Fibroblast of skin of back (primary cell): ENCODE measurements at regions not wholly inside any gene's neighbourhood (a gene's known extent, or its start where the extent isn't known, plus 50 kb on each side); places are given as distances from the start of the nearest gene placed in this dataset.

Experiments used
- DNase-seq: peaks from one replicate; pipeline ENCODE4 v3.0.0-alpha.2; 2013

DNA sequence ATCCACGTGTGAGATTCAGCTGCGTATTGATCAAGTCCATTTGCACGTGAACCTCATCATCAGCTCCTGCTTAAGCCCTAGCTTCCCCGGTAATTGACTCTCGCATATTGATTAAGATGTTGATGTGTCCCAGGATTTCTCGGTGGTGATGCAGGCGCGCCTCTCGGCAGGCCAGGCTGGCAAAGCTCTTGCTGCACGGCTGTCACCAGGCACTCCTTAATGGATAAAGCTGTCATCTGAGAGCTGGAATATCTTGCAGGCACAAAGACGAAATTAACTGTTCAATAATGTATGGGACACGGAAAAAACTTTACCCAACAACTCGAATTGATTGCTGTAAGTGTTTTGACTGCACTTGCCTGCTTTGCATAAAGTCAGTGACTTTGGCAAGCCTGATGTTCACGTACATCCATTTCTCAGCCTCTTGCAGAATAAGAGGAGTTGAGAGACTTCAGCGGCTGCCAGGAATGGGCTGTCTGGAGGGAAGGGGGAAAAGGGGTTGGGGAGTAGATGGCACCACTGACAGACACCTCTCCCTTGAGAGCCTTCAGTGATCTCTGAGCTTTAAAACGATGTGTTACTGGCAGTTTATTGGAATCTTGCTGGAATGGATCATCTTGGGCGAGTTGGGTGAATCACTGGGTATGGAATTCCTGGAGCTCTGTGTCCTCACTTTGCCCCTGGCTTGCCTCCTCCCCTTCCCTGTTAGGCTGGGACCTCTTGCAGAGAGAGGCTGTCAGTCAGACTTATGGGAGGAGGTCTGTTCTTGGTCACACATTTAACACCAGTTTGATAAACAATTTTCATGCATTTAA is 650.3 kb downstream of the CCDC171 start:
- peak; percentile 99 for DNase-seq

DNA sequence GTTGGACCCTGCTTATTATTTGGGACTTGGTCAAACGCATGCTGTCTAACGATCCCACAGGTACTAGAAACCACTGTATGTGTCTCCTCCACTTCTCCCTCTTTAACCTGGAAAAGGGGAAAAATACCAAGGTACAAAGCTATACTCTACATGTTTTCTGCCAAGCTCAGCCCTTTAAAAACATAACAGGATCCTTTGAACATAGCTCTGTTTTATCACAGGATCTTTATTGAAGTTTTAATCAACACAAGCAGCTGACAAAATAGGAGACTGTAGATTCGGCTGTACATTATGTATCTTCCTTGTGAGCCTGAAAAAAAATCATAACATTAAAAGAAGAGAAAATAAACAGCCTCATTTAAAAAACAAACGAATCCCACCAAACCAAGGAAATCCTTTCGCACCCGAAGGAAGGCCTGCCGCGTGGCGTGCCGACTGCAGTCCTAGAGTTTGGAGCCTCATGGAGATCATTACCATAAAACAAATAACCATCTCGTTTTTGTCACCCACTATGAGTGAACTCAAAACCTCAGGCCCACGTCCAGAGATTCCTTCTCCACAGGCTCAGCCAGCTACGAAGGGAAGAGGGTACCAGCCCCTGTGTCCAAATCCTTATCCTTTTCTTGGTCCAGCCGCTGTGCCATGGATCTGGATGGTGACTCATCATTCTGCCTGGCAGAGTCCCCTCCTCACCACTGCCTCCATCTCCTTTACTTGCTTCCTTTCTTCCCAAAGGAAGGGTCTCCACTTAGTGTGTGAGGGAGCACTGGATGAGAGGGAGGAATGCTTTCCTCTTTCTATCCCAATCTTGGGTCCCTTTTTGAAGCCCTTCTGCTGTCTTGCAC is 651.1 kb downstream of the CCDC171 start:
- no peak for DNase-seq

DNA sequence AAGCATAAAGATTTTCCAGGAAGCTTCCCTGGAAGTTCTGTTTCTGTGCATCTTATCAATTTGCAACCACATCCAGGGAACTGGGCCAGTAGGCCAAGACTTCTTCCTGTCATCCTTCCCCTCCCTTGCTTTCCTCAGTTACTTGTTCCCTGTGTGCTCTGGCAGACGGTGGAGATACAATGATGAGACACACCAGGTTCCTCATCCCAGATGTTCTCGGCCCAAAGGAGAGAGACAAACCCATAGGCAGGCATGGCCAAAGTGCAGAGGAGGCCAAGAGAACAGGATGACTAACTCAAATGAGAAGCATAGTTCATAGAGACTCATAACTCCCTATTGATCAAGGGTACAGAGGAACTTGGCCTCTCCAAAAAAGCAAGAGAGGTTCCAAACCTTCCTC is 652.6 kb downstream of the CCDC171 start:
- no peak for DNase-seq

DNA sequence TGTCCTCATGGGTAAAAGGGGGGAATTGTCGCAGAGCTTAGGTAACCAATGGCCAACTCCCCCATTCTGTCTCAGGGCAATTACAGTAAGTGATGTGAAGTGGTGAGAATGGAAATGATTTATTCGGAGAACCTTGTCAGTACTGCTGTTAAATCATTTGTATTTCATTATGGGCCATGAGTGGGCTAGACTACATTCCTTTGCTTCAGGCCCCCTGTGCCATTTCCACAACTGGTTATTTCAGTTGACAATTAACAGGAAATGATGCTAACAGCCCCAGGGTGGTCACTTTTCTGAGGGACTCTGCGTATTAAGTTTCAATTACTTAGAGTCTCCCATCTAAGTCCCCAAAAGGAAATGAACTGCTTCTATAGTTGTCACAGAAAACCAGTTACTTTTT is 653.7 kb downstream of the CCDC171 start:
- DNase-seq: no peak

DNA sequence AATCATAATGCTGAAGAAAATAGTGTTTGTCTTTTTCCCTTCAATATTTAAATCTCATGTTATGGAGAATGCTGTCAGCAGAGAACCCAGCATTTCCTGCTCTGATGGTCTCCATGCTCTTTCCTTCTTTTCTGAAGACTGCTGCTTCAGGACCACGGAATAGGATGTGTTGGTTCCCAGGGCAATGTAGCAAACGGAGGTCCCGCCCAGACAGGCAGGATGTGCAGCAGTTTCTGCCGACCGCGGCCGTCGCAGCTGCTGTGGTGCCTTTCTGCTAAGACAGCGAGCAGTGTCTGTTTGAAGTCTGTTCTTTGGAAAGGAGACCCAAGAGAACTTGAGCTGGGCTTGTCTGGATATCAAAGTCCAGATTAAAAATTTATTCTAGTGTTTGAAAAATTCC is 654.3 kb downstream of the CCDC171 start:
- DNase-seq: peak; percentile 77

DNA sequence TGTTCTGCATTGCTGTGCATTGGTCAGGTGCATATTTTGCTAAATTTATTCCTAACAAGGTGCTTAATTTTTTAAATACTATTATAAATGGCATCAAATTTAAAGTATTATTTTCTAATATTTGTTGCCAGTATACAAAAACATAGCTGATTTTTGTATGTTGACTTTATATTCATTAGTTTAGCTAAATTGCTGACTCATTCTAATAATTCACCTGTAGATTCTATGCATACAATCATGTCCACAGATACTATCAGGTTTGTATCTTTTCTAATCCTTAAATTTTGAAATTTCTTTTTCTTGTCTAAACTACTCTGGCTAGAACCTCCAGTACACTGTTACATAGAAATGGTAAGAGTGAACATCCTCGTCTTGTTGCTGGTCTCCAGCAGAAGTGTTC is 657.6 kb downstream of the CCDC171 start:
- no peak for DNase-seq

DNA sequence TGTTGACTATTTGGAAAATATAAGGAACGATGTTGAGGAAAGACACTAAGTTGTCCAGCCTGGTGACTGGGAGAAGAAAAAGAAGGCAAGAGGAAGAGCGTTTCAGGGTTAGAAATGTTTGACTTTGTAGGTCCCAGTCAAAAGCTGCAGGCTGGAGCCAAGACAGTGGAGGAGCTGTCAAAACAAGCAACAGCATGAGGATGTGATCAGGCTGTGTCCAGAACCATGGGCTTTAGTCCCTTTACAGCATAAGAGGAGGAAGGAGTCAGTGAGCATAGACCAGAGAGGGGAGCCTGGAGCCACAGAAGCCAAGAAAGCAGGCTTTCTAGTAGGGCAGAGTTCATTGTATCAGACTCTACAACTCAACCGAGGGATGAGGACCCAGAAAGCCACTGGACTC is 658.5 kb downstream of the BNC2 start:
- no peak for DNase-seq

DNA sequence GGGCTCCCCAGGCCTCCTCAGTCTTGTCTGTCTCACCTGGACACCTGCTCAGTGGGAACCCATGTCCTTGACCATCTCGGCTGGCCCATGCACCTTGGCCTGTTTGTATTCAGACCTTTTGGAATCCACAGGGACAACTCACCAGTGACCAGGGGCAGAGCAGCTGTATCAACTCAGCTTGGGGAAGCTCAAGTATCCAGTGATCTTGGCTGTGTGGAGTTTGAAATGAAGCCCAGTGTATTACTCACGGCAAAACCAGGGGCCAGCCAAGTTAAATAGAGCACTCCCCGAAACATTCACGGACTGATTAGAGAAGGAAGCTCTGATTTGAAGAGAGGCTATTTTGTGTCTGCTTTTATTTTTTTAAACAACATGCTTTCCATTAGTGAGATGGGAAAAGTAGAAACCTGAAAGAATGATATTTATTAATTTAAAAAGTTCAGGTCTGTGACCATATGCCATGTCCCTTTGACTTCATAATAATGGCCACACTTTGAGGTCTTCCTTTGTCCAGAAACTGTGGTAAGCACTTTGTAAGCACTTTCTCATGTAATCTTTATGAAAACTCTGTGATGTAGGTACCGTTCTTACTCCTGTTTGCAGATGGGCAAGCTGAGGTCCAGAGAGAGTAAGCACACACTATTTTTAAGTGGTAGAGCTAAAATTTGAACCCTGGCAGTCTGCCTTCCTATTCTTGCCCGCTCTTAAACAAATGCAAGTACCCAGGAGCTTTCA is 656.5 kb downstream of the BNC2 start:
- peak; percentile 96 for DNase-seq

DNA sequence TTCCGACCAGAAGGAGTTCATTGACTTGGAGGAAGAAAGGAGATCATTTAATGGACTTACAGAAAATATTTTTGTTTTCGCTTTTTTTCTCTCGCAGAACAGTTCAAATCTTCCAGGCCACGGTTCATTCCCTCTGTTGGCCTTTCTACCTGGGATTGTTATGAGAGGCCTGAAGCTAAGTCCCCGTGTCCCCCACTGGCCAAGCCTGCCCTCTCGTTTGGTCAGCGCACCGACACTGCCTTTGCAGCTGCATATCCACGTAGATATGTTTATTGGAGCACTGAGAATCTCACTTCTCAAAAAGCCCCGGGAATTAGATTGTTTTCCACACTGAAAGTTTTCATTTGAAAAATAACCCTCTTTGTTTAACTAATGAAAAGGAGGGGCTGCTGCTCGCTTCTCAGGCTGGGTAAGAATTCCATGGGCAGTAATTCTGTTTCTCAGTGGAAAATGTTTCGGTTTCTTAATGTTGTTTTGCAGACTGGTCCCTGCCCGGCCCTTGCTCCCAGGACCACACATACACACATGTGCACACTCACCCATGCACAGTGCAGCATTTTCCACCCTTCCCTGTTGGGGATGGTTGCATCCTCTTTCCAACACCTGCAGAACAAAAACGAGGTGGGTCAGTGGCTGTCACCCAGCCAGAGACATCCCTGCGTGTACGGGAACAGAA is 655.7 kb downstream of the BNC2 start:
- DNase-seq: no peak

DNA sequence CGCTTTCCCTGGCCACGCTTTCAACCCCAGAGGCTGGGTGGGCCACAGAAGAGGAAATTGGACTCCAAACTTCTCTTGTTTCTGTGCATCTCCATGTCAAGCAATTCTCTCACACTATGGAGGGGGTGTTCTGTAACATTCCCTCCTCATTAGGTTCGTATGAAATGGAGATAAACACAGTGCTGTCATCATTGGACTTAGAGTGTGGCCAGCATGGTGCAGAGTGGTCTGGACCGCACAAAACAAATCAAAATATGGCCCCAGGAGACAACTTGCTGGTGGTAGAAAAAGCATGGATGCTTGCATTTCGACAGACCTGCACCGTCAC is 655.2 kb downstream of the BNC2 start:
- no peak for DNase-seq

DNA sequence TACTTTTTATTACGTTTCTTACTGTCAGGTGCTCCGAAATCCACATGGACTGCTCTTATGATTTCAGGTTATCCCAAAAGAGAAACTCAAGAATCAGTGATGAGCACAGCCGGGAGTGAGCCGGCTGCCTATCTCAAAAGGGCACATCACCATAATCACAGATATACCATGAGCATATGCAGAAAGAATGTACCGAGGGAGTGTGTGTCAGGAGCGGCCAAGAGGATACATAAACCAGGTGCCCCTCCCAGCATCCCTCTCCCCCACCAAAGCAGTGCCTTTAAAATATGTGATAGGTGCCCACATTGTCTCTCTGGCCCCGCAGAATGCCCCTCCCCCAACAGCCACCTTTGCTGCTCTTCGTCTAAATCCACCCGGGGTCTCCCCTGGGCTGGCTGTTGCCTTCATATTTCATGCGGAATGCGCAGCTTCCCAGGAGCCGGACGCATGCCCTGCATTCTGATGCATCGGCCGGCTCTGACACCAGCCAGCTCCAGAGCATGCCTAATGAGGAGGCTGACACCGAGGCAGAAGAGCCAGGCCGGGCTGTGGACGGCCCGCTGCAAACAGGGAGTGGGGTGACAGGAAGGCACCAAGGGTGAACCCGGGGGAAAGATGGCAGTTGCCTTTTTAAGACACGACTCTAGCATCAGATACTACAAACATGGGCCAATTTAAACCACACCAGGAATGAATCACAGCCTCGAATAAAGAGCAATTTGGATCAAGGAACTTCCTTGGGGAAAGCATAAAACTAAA is 652.3 kb downstream of the BNC2 start:
- DNase-seq: no peak

DNA sequence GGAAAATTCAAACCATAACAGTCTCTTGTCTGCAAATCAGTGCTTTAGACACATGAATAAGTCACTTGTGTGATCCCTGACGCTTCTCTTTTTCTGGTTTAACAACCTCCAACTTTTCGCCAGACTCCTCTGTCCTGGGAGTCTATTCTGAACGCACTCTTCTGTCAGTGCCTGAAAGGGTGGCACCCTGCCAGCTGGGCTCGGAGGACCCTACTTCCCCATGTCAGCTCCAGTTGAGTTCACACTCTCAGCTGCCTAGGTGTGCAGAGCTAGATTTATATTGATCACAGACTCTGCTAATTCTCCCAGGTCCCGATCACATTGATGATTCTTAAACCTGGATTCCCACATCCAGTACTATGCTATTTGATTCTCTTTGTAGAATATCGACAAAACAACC is 649.1 kb downstream of the BNC2 start:
- no peak for DNase-seq

DNA sequence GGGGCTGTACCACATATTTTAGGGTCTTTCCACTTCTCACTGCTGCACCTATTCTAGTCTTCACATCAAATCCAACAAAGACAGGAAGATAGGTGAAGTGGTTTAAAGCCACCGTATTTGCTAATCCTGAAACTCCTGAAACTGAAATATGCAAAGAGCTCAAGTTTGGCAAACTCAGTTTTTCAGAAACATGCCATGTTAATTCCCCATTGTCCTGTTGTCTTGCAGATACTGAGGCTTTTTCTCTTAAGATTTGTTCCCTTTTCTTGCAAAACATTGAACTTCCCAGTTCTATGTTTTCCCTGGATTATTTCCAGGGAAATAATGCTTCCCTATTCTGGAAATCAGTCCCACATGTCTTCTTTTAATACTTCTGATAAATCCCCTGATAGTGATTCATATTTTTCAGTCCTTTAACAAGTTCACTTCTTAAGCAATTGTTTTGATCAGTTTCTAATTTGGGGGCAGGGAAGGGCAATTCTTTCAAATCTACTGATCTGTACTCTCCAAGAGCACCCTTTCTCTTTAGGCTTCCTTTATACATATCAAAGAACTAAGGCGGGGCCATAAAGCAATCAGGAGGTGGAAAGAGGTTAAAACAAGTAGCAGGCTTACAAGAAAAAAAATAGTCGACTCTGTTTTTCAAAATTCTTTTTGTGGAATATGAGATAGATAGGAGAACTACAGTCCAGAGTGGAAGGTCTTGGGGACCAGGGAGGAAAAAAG is 648.5 kb downstream of the BNC2 start:
- DNase-seq: peak; percentile 51

DNA sequence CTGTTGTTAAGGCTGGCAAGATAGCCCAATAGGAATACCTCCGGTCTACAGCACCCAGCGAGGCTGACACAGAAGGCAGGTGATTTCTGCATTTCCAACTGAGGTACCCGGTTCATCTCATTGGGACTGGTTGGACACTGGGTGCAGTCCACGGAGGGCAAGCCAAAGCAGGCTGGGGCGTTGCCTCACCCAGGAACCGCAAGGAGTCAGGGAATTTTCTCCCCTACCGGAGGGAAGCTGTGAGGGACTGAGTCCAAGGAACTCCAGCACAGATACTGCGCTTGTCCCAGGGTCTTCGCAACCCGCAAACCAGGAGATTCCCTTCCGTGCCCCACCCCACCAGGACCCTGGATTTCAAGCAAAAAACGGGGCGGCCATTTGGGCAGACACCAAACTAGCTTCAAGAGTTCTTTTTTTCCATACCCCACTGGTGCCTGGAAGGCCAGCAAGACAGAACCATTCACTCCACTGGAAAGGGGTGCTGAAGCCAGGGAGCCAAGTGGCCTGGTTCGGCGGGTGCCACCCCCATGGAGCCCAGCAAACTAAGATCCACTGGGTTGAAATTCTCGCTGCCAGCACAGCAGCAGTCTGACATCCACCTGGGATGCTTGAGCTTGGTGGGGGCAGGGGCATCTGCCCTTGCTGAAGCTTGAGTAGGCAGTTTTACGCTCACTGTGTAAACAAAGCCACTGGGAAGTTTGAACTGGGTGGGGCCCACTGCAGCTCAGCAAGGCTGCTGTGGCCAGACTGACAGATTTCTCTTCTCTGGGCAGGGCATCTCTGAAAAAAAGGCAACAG is 647.2 kb downstream of the BNC2 start:
- no peak for DNase-seq

DNA sequence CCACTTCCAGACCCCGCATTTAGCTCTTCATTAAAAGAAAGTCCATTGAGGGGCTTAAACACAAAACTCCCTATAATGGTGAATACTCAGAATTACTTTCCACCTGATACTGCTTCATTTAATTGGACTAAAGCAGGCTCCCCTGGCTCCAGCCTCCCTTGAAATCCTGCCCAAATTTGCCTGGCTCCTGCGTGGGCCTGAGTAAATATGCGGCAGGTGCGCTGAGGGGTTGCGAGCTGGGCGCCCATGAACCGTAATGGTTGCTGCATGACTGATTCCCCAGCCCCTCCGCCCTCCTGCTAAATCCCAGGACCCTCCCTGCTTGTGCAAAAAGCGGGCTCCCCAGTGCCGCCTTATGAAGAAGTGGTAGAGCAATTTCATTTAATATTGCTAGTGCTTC is 639.7 kb downstream of the BNC2 start:
- no peak for DNase-seq

DNA sequence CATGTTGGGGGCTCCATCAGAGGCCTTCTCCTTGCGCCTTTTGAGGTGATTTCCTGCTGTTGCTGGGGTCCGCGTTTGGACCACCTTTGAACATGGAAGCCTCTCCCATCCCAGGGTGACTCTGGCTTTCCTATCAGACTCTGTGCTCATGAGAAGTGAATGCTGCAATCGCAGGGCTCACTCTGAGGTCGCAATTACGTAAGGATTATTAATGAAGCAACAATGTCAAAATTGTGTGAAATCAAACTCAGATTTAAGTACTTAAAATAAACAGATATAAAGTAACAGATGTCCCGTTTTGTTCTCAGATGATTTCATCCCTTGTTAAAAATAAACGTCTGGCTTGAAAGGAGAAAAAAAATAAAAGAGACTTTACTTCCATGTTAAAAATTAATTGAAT is 634.2 kb downstream of the BNC2 start:
- peak; percentile 85 for DNase-seq

DNA sequence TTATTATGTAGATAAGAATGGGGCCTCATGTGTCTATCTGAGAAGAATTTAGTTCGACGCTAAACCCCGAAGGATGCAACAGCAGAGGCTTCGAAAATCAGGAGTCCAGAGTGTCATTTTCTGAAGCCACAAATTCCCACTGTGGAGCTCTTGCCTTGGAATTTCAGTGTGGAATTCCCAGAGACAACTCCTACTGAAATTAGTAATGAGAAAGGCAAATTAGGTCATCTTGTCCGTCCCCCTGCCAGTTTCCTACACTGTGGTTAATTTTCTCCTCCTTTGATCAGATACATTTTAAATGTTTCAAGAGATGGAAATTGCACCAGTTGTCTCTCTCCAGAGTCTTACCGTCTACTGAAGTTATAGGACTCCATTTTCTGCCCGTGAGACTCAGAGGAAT is 633.6 kb downstream of the BNC2 start:
- peak; percentile 87 for DNase-seq

DNA sequence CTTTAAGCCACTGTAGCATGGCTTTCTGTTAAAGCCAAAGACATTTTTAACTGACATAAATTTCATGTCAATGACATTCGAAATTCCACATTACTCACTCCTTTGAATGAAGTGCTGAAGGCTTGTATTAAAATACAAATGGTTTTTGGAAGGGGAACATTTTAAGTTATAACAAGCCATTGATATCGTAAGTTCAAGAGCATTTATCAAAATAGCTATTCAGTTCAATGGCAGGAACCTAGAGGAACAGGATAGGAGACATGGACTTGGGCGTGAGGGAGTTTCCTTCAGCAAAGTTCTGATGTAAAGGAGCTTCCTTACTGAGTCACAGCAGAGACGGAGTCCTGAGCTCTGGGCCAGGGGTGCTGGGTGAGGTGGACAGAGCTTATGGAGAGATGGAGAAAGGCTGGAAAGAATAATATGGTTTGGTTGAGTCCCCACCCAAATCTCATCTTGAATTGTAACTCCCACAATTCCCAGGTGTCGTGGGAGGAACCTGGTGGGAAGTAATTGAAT is 631.8 kb downstream of the BNC2 start:
- no peak for DNase-seq

DNA sequence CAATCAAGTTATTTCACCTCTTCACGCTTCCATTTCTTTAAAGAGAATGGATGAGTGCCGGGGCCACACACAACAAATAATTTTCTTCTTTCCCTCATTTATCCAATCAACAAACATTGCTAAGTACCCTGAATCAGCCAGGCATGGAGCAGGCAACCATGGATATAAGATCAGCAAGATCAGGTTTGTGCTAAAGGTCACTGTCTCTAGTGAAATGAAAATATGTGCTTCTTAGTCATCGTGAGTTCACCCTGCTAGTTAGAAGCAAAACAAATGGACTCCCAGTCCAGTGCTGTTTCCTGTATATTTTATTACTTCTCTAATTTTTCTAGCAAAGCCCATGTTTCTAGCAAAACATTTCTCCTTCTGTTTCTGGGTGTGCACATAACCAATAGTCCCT is 629.2 kb downstream of the BNC2 start:
- DNase-seq: peak; percentile 71

DNA sequence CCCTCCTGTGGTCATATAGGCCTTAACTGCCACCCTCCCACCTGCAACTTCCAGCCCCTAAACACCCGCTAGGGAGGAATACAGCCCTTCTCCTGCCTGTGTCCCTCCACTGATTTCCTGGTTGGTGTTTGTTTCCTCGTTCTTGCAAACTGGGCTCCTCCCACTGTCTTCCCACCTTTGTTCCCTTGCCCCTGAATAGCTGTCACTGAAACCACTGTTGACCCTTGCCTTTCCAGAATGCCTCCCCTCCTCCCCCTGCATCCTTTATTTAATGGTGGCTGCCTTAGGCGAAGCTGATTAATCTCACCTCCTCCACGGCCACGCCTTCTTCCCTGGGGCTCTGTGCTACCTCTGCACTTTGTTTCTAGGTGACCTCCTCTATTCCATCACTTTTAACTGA is 626.7 kb downstream of the BNC2 start:
- DNase-seq: no peak
